ENCODE measurements at regions not wholly inside any gene's neighbourhood (a gene's known extent, or its start where the extent isn't known, plus 50 kb on each side); places are given as distances from the start of the nearest gene placed in this dataset.

- TF ChIP-seq EZH2 (IDR thresholded peaks at IDR 0.05; ENCODE audit: borderline replicate concordance, low read depth, low read length, poor library complexity, severe bottlenecking) (no peak), CTCF (conservative IDR thresholded peaks at IDR 0.05; ENCODE audit: low read depth, low read length) (no peak)
- no peak overlapping the region for H3K4me3 ChIP-seq (ENCODE audit: low read depth, low read length, poor library complexity, severe bottlenecking)
- no TSS peak for BruUV-seq (replicated peaks)
- H3K36me3 ChIP-seq (ENCODE audit: insufficient read depth, low read length, poor library complexity, severe bottlenecking), result no peaks in the 10 kb centered on the region
- no peaks in the 10 kb centered on the region for H3K27me3 ChIP-seq (replicated peaks; ENCODE audit: insufficient read depth, low read depth, low read length, poor library complexity)
- POLR2A ChIA-PET (ENCODE audit: low non-redundant PET), result no interaction called here
- CTCF ChIA-PET, result no interaction called here
- intact Hi-C loops (cut with micrococcal nuclease; ENCODE audit: unreplicated experiment), result loop anchor here (10.0 kb wide), 1 partner anchor 1137 kb away; no protein-coding TSS in a partner anchor
- peaks cover 5% of the 10 kb centered on the region for H3K9me3 ChIP-seq (ENCODE audit: low read depth, low read length, poor library complexity, severe bottlenecking)
- peak; percentile 20 for DNase-seq (ENCODE audit: low spot score)
- H3K27ac ChIP-seq (ENCODE audit: low read depth, low read length, poor library complexity, severe bottlenecking), result no peak overlapping the region
- H3K4me1 ChIP-seq (ENCODE audit: insufficient read depth, low read length, poor library complexity, severe bottlenecking), result peaks cover 17% of the 10 kb centered on the region
Measured at GRCh38 chr5:145341842-145342241, 493.3 kb downstream of the PRELID2 start.

GRCh38 chr5:145340099-145340498 lies 495.0 kb downstream of the PRELID2 start:
- intact Hi-C loops (cut with micrococcal nuclease; ENCODE audit: unreplicated experiment), result loop anchor here (10.0 kb wide), 1 partner anchor 1135 kb away; no protein-coding TSS in a partner anchor
- Histone ChIP-seq H3K27ac (ENCODE audit: low read depth, low read length, poor library complexity, severe bottlenecking) (no peak overlapping the region), H3K27me3 (replicated peaks; ENCODE audit: insufficient read depth, low read depth, low read length, poor library complexity) (no peaks in the 10 kb centered on the region), H3K9me3 (ENCODE audit: low read depth, low read length, poor library complexity, severe bottlenecking) (peaks cover 7% of the 10 kb centered on the region), H3K4me1 (ENCODE audit: insufficient read depth, low read length, poor library complexity, severe bottlenecking) (peaks cover under 1% of the 10 kb centered on the region), H3K36me3 (ENCODE audit: insufficient read depth, low read length, poor library complexity, severe bottlenecking) (no peaks in the 10 kb centered on the region), H3K4me3 (ENCODE audit: low read depth, low read length, poor library complexity, severe bottlenecking) (no peak overlapping the region)
- no peak for DNase-seq (ENCODE audit: low spot score)
- BruUV-seq (replicated peaks), result no TSS peak
- no peak for TF ChIP-seq CTCF (conservative IDR thresholded peaks at IDR 0.05; ENCODE audit: low read depth, low read length)
- no peak for TF ChIP-seq EZH2 (IDR thresholded peaks at IDR 0.05; ENCODE audit: borderline replicate concordance, low read depth, low read length, poor library complexity, severe bottlenecking)
- POLR2A ChIA-PET (ENCODE audit: low non-redundant PET), result no interaction called here
- CTCF ChIA-PET, result no interaction called here

- DNase-seq (ENCODE audit: low spot score), result no peak
Measured at GRCh38 chr5:145324767-145325479, 510.2 kb downstream of the PRELID2 start.

More at GRCh38 chr5:145324767-145325479, 510.2 kb downstream of the PRELID2 start:
- BruUV-seq (replicated peaks), result no TSS peak
- Histone ChIP-seq H3K4me3 (ENCODE audit: low read depth, low read length, poor library complexity, severe bottlenecking) (no peak overlapping the region), H3K27me3 (replicated peaks; ENCODE audit: insufficient read depth, low read depth, low read length, poor library complexity) (no peaks in the 10 kb centered on the region), H3K27ac (ENCODE audit: low read depth, low read length, poor library complexity, severe bottlenecking) (no peak overlapping the region), H3K4me1 (ENCODE audit: insufficient read depth, low read length, poor library complexity, severe bottlenecking) (no peaks in the 10 kb centered on the region), H3K36me3 (ENCODE audit: insufficient read depth, low read length, poor library complexity, severe bottlenecking) (no peaks in the 10 kb centered on the region), H3K9me3 (ENCODE audit: low read depth, low read length, poor library complexity, severe bottlenecking) (no peaks in the 10 kb centered on the region)
- no peak for TF ChIP-seq EZH2 (IDR thresholded peaks at IDR 0.05; ENCODE audit: borderline replicate concordance, low read depth, low read length, poor library complexity, severe bottlenecking)
- TF ChIP-seq CTCF (conservative IDR thresholded peaks at IDR 0.05; ENCODE audit: low read depth, low read length), result no peak
- ChIA-PET POLR2A (ENCODE audit: low non-redundant PET) (no interaction called here), CTCF (no interaction called here)
- intact Hi-C loops (cut with micrococcal nuclease; ENCODE audit: unreplicated experiment), result no loop called here

Measured in A673 (cell line).